Heart left ventricle (tissue), 16 donors: ENCODE measurements at regions not wholly inside any gene's neighbourhood (a gene's known extent, or its start where the extent isn't known, plus 50 kb on each side); places are given as distances from the start of the nearest gene placed in this dataset.

ENCODE experiments used
- ATAC-seq, 4 donors: fragments of 200-7000 bp; cut with Tn5 transposase; one replicate each; pipeline ENCODE4 v1.9.1; 2020 to 2022; ENCODE audit warnings: moderate library complexity in 4 of 4, mild to moderate bottlenecking in 3 of 4, moderate number of reproducible peaks in 1 of 4
- DNase-seq, 5 donors: peaks; one replicate each; pipeline ENCODE4 v3.0.0-alpha.2; 2020
- H3K27ac ChIP-seq, 12 donors: fragments of 200-600 bp; sonication (generic) in 4 of 12; one replicate each; pipeline versions ENCODE4 v1.5.0 to v1.8.0; 2016 to 2022; ENCODE audit warnings: mild to moderate bottlenecking in 2 of 12
- H3K27me3 ChIP-seq, 9 donors: fragments of 200-600 bp; sonication (generic) in 2 of 9; one replicate each; pipeline versions ENCODE4 v1.5.1 to v1.8.0; 2016 to 2022; ENCODE audit warnings: mild to moderate bottlenecking in 3 of 9
- H3K36me3 ChIP-seq, 9 donors: fragments of 200-600 bp; sonication (generic) in 2 of 9; one replicate each; pipeline versions ENCODE4 v1.5.0 to v1.8.0; 2018 to 2022; ENCODE audit warnings: mild to moderate bottlenecking in 2 of 9
- H3K4me1 ChIP-seq, 12 donors: fragments of 200-600 bp; sonication (generic) in 4 of 12; one replicate each; pipeline versions ENCODE4 v1.5.0 to v1.8.0; 2016 to 2022; ENCODE audit warnings: mild to moderate bottlenecking in 3 of 12
- H3K4me3 ChIP-seq, 12 donors: fragments of 200-600 bp; sonication (generic) in 4 of 12; one replicate each; pipeline versions ENCODE4 v1.5.0 to v1.8.0; 2017 to 2022; ENCODE audit warnings: mild to moderate bottlenecking in 9 of 12, moderate library complexity in 4 of 12
- H3K9me3 ChIP-seq, 12 donors: fragments of 200-600 bp; sonication (generic) in 4 of 12; one replicate each; pipeline versions ENCODE4 v1.5.0 to v1.8.0; 2016 to 2022; ENCODE audit warnings: mild to moderate bottlenecking in 1 of 12
- POLR2A ChIP-seq, 2 donors: fragments of 450-650 bp; IDR thresholded peaks; one replicate each; pipeline ENCODE4 v1.6.1; 2017; ENCODE audit warnings: antibody characterized with exemption in 2 of 2, mild to moderate bottlenecking in 2 of 2, moderate library complexity in 2 of 2
- WGBS, 4 donors: extraction: QIAGEN DNeasy Blood & Tissue Kit in 2 of 4; methylation state at CpG; one replicate each; pipeline versions ENCODE4 v1.1.5 to v1.1.7; 2013 to 2018; 5-methylcytosine and 5-hydroxymethylcytosine counted together
- intact Hi-C, 10 donors: fragments of 100-400 bp; cut with DNase I; formaldehyde crosslinking; loops; one replicate each; pipeline versions ENCODE4 v1.11.1 to v1.14.2; 2022
- TF ChIP-seq, protein P1 (sequence below), 12 donors: fragments of 200-600 bp; sonication (generic) in 4 of 12; IDR thresholded peaks; one replicate each; pipeline versions ENCODE4 v1.5.0 to v1.8.0; 2018 to 2022; ENCODE audit warnings: antibody characterized with exemption in 12 of 12, mild to moderate bottlenecking in 5 of 12
- donor health status: ischemic (EF 13 %, LVEDD 7.1; RV severe dilation, severe dysfunction).
- donor health status: healthy with polysubstance abuse.
- donor health status: DM: no; HTN: yes; CAD: no.
- donor health status: DM: no; HTN: no; CAD: no.
- donor health status: ischemic (EF 25% LVEDD 6.9; RV normal size, moderate dysfunction).
- donor health status: ischemic (EF 25% LVEDD 5.7; RV mildly dilated, moderate dysfunction).
- donor health status: healthy.
- donor health status: DM: yes; HTN: yes; CAD: no.
- donor health status: ischemic (EF 35%, LVEDD 5.7; RV mildly dilated, moderate dysfunction).
- donor health status: nonischemic (EF 11% LVEDD 7.7; RV severe dilation, severe dysfunction).
- donor health status: DM: yes; HTN: yes; CAD: no.
- donor health status: PGD.
- donor health status: ischemic (EF 29% LVEDD 5.4; RV normal size, mild dysfunction).
- donor health status: nonischemic (EF 23%, LVEDD 6.1; RV moderate dilation, normal function).

DNA sequence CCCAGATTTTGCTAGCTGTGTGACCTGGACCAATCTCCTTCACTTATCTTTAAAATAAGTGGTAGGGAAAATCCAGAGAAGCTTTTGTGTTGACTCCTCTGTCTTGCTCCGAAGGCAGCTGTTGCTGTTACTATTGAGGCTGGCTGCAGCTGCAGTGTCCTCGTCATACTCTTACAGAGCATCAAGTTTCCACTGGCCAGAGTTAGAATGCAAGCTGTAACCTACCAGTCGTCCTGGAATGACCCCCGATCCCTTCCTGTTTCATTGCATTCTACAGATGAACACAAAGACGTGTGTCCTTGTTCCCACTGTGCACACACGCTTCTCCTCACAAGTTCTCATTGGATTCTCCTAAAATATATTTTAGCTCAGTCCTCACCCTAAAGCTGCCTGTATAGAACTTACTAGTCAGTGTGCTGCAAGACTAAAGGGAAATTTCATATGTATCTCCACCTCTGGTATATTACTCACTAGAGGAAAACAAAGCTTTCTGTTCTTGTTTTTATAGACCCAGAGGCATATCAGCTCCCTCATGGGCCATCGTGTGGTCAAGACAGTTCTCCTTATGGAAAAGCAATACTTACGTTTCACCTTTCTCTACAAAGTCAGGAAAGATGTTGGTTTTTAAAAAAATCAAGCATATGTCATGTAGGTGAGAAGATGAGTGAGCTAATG is 589.8 kb downstream of the LMO7 start:
- H3K9me3 ChIP-seq, result no peaks in the 10 kb centered on the region
- H3K27ac ChIP-seq, result peak overlapping the region in 2 of 12 donors; percentile 22 to 46
- WGBS, 4 donors, result 29 to 38% (median 37%) methylated on average over 8 of the region's 8 CpGs
- DNase-seq, result peak; percentile 42 to 77 (median 52)
- peaks cover 0 to 14% (median 3%) of the 10 kb centered on the region in 12 donors for H3K4me1 ChIP-seq
- no peaks in the 10 kb centered on the region for H3K27me3 ChIP-seq
- no peaks in the 10 kb centered on the region for H3K36me3 ChIP-seq
- H3K4me3 ChIP-seq, result no peak overlapping the region
- intact Hi-C loops, result loop anchor here in 7 of 10 donors (10.0 kb wide), 3 partner anchors 249 to 659 kb away; partner anchors contain the start of gene KCTD12 (in 1 of the 7)
- TF ChIP-seq POLR2A (IDR thresholded peaks at IDR 0.05), result no peak
- TF ChIP-seq, protein P1, sequence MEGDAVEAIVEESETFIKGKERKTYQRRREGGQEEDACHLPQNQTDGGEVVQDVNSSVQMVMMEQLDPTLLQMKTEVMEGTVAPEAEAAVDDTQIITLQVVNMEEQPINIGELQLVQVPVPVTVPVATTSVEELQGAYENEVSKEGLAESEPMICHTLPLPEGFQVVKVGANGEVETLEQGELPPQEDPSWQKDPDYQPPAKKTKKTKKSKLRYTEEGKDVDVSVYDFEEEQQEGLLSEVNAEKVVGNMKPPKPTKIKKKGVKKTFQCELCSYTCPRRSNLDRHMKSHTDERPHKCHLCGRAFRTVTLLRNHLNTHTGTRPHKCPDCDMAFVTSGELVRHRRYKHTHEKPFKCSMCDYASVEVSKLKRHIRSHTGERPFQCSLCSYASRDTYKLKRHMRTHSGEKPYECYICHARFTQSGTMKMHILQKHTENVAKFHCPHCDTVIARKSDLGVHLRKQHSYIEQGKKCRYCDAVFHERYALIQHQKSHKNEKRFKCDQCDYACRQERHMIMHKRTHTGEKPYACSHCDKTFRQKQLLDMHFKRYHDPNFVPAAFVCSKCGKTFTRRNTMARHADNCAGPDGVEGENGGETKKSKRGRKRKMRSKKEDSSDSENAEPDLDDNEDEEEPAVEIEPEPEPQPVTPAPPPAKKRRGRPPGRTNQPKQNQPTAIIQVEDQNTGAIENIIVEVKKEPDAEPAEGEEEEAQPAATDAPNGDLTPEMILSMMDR (IDR thresholded peaks at IDR 0.05), result no peak
- peak; percentile 91 to 97 (median 95) for ATAC-seq

GRCh38 chr13:76223999-76224398 is 587.9 kb downstream of the LMO7 start:
- no peaks in the 10 kb centered on the region for H3K9me3 ChIP-seq
- H3K27ac ChIP-seq, result no peak overlapping the region
- no peaks in the 10 kb centered on the region for H3K36me3 ChIP-seq
- TF ChIP-seq, protein P1 (IDR thresholded peaks at IDR 0.05), result no peak
- TF ChIP-seq POLR2A (IDR thresholded peaks at IDR 0.05), result no peak
- peaks cover 0 to 14% (median 3%) of the 10 kb centered on the region in 12 donors for H3K4me1 ChIP-seq
- no peak overlapping the region for H3K4me3 ChIP-seq
- 88 to 91% (median 90%) methylated on average over 5 of the region's 5 CpGs for WGBS, 4 donors
- H3K27me3 ChIP-seq, result no peaks in the 10 kb centered on the region
- ATAC-seq (no peak), DNase-seq (no peak)
- intact Hi-C loops, result loop anchor here in 8 of 10 donors (2.0 to 10.0 kb wide), 5 partner anchors 248 to 661 kb away; partner anchors contain the start of gene KCTD12 (in 1 of the 8)

- Histone ChIP-seq H3K4me3 (no peak overlapping the region), H3K27ac (no peak overlapping the region), H3K27me3 (no peaks in the 10 kb centered on the region), H3K9me3 (no peaks in the 10 kb centered on the region), H3K36me3 (no peaks in the 10 kb centered on the region), H3K4me1 (peaks cover 0 to 14% (median 3%) of the 10 kb centered on the region in 12 donors)
- no peak for TF ChIP-seq POLR2A (IDR thresholded peaks at IDR 0.05)
- TF ChIP-seq, protein P1 (IDR thresholded peaks at IDR 0.05), result peak in 10 of 12 donors; percentile 17 to 52 (median 38)
- DNase-seq (peak in 1 of 5 donors; percentile 21), ATAC-seq (peak in 2 of 4 donors; percentile 74 to 81)
- 89 to 93% (median 90%) methylated on average over 2 of the region's 2 CpGs for WGBS, 4 donors
- intact Hi-C loops, result loop anchor here in 8 of 10 donors (2.0 to 10.0 kb wide), 5 partner anchors 249 to 661 kb away; partner anchors contain the start of gene KCTD12 (in 1 of the 8)
Observed at GRCh38 chr13:76223565-76223964, 587.4 kb downstream of the LMO7 start.

GRCh38 chr13:76222511-76222910 is 586.4 kb downstream of the LMO7 start:
- WGBS, 4 donors, result 51 to 83% (median 76%) methylated on average over 2 of the region's 2 CpGs
- Histone ChIP-seq H3K27me3 (no peaks in the 10 kb centered on the region), H3K4me3 (no peak overlapping the region), H3K4me1 (peaks cover 0 to 14% (median 3%) of the 10 kb centered on the region in 12 donors), H3K27ac (no peak overlapping the region), H3K36me3 (no peaks in the 10 kb centered on the region), H3K9me3 (no peaks in the 10 kb centered on the region)
- TF ChIP-seq POLR2A (IDR thresholded peaks at IDR 0.05), result no peak
- TF ChIP-seq, protein P1 (IDR thresholded peaks at IDR 0.05), result no peak
- no peak for DNase-seq
- ATAC-seq, result no peak
- intact Hi-C loops, result loop anchor here in 8 of 10 donors (2.0 to 10.0 kb wide), 5 partner anchors 250 to 662 kb away; partner anchors contain the start of gene KCTD12 (in 1 of the 8)
